ENCODE measurements at regions not wholly inside any gene's neighbourhood (a gene's known extent, or its start where the extent isn't known, plus 50 kb on each side); places are given as distances from the start of the nearest gene placed in this dataset.

DNA sequence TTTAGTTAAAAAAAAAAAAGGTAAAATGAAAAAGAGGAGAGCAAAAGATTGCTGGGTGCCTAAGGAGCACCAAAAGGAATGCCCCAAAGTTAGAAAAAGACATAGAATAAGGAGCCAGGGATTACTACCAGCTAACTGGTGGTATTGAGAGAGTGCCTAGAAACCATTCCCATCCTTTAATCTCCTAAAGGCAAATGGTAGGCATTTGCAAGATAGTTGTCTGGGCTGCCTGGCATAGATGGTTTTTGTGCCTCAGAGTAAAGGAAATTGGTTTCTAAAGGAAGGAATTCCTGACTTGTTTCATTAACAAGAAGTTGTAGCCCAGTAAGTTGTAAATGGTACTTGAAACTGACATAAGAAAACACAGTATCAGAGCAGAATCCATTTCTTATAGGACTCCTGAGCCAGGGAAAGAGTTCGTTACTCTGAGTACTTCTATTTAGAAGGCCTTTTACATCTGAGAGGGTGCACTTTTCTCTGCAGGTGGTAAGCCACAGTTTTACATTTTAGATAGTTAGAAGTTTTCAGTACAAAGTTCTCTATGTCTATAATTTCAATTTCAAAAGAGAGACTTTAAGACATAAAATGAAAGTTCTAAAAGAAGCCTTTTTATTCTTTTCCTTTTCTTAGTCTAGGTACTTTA lies 92.6 kb downstream of the OLFM4 start:
- no peak for DNase-seq (ENCODE audit: low read depth)

DNA sequence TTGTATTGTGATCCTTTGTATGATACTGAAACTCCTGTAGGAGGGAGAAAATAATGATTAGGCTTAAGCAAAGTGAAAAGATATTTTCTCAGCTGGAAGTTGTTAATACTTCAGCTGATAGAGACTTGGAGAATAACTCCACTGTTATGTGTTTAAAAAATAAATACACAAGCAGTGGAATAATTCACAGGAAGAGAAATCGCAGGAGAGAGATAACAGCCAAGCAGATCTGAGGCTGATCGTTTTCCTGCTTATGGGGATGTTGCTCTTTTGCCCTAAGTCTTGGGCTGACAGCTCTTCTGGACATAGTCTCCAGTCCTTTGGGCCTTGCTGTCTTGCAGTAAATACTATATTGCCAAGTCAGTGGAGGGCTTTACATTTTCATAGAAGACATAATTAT lies 93.3 kb downstream of the OLFM4 start:
- TF ChIP-seq, protein P1, sequence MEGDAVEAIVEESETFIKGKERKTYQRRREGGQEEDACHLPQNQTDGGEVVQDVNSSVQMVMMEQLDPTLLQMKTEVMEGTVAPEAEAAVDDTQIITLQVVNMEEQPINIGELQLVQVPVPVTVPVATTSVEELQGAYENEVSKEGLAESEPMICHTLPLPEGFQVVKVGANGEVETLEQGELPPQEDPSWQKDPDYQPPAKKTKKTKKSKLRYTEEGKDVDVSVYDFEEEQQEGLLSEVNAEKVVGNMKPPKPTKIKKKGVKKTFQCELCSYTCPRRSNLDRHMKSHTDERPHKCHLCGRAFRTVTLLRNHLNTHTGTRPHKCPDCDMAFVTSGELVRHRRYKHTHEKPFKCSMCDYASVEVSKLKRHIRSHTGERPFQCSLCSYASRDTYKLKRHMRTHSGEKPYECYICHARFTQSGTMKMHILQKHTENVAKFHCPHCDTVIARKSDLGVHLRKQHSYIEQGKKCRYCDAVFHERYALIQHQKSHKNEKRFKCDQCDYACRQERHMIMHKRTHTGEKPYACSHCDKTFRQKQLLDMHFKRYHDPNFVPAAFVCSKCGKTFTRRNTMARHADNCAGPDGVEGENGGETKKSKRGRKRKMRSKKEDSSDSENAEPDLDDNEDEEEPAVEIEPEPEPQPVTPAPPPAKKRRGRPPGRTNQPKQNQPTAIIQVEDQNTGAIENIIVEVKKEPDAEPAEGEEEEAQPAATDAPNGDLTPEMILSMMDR (IDR thresholded peaks at IDR 0.05; ENCODE audit: low read depth, low read length, missing control alignments) = no peak
- H3K4me3 ChIP-seq (ENCODE audit: low read depth, low read length) = no peak overlapping the region
- DNase-seq (ENCODE audit: low read depth) = no peak

More for the DNA sequence above, 92.6 kb downstream of the OLFM4 start:
- TF ChIP-seq, protein P1 (IDR thresholded peaks at IDR 0.05; ENCODE audit: low read depth, low read length, missing control alignments) = no peak
- H3K4me3 ChIP-seq (ENCODE audit: low read depth, low read length) = no peak overlapping the region

DNA sequence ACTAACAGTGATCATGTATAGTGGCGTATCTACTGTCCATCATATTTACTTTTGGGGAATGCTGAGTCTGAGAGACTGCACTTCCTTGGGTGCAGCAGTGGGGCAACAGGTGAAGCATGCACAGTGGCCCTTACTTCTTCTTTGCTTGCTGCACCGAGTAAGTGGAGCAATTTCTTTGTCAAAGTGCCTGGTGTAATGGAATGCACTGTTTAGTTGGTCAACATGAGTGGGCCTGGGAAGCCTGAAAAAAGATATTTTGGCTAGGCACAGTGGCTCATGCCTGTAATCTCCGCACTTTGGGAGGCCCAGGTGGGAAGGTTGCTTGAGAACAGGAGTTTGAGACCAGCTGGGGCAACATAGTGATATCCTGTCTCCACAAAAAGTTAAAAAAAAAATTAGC lies 94.9 kb downstream of the OLFM4 start:
- TF ChIP-seq, protein P1 (IDR thresholded peaks at IDR 0.05; ENCODE audit: low read depth, low read length, missing control alignments) = no peak
- H3K4me3 ChIP-seq (ENCODE audit: low read depth, low read length) = no peak overlapping the region
- DNase-seq (ENCODE audit: low read depth) = no peak

DNA sequence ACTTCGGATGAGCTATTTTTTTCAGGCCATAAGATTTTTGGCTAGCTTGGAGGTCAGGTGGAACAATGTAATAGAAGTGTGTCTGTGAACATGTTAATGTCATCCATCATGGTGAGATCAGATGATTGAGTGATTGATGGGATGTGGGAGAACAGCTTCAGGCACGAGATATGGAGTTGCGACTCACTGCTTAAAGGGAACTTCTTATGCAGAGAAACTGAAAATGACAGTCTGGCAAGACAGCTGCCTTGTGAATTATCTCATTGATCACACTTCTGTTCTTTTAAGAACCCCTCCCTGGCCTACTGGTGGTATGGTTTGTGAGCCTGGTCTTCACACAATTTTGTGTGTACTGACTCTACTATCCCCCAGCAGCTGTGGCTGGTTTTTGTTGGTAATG lies 96.0 kb downstream of the OLFM4 start:
- TF ChIP-seq, protein P1 (IDR thresholded peaks at IDR 0.05; ENCODE audit: low read depth, low read length, missing control alignments) = no peak
- no peak overlapping the region for H3K4me3 ChIP-seq (ENCODE audit: low read depth, low read length)
- DNase-seq (ENCODE audit: low read depth) = no peak

DNA sequence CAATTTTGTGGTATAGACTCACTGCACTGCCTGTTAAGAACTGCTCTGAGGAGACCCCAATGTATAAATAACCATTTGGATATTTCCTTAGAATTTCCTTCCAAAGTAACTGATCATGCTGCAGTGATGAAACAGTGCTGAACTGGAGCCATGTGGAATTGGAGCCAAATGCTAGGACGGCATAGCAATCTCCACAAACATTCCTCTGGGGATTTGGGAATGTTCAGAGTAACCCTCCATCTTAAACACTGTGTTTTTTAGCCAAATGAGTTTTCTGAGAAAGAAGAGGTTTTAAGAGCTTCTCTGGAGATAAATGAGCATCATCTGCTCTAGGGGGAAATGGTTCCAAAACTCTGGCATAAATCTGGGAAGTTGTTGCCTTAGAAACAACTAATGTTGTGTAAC lies 98.2 kb downstream of the OLFM4 start:
- TF ChIP-seq, protein P1 (IDR thresholded peaks at IDR 0.05; ENCODE audit: low read depth, low read length, missing control alignments) = no peak
- DNase-seq (ENCODE audit: low read depth) = no peak

DNA sequence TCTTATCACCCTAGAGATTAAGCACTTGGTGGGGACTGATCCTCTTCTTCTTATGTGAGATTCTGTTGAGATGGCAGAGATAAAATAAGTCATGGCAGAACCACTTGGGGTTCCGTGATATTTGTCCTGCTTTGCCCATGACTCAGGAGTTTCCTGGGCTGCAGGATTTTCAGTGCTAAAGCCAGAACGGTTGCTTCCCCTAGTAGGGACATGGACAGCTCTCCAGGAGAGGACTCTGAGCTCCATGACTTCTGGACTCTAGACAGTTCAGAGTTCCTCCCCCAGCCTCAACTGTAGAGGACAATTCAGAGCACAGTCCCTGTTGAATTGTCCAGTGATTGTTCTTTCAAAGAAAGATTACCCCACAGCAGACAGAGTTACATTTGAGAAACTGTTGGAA lies 98.8 kb downstream of the OLFM4 start:
- DNase-seq (ENCODE audit: low read depth) = no peak
- H3K4me3 ChIP-seq (ENCODE audit: low read depth, low read length) = no peak overlapping the region
- TF ChIP-seq, protein P1 (IDR thresholded peaks at IDR 0.05; ENCODE audit: low read depth, low read length, missing control alignments) = no peak

More for the DNA sequence above, 98.2 kb downstream of the OLFM4 start:
- no peak overlapping the region for H3K4me3 ChIP-seq (ENCODE audit: low read depth, low read length)

DNA sequence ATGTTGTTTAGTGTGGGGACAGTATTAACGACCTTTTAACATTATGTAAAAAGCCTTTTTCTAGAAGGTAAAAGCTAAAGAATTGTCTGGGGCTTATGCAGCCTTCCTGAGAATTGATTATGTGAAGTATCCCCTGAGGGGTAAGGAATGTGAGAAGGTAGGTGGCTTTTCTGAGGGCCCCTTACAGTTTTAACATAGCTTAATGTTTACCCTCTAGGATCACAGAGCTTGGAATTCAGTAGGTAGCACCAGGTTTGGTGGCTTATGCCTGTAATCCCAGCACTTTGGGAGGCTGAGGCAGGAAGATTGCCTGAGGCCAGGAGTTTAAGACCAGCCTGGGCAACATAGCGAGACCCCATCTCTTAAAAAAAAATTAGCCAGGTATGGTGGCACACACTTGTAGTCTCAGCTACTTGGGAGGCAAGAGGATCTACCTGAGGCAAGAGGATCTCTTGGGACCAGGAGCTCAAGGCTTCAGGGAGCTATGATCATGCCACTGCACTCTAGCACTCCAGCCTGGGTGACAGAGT lies 101.3 kb downstream of the OLFM4 start:
- TF ChIP-seq, protein P1 (IDR thresholded peaks at IDR 0.05; ENCODE audit: low read depth, low read length, missing control alignments) = no peak
- DNase-seq (ENCODE audit: low read depth) = no peak
- no peak overlapping the region for H3K4me3 ChIP-seq (ENCODE audit: low read depth, low read length)

Measured in GM12864 (cell line).